A673 (cell line): ENCODE measurements at regions not wholly inside any gene's neighbourhood (a gene's known extent, or its start where the extent isn't known, plus 50 kb on each side); places are given as distances from the start of the nearest gene placed in this dataset.

Experiments
- CTCF ChIP-seq: fragments of 300-800, 200-600 bp; sonication (generic); conservative IDR thresholded peaks from 2 replicates; pipeline ENCODE4 v1.5.1; 2017; ENCODE audit warnings: low read depth, mild to moderate bottlenecking, antibody characterized with exemption, low read length, moderate library complexity, mixed read lengths
- EZH2 ChIP-seq: fragments of 200-600 bp; sonication (generic); IDR thresholded peaks from 2 replicates; pipeline ENCODE4 v1.6.1; 2017; ENCODE audit warnings: borderline replicate concordance, low read depth, mild to moderate bottlenecking, mixed read lengths, antibody characterized with exemption, low read length; ENCODE audit not compliant: poor library complexity, severe bottlenecking

- no peak for TF ChIP-seq CTCF
- no peak for TF ChIP-seq EZH2
Observed at GRCh38 chr15:99452010-99452409, 113.8 kb upstream of the MEF2A start.
